ENCODE measurements at regions not wholly inside any gene's neighbourhood (a gene's known extent, or its start where the extent isn't known, plus 50 kb on each side); places are given as distances from the start of the nearest gene placed in this dataset.
"Not testable (repeated sequence)": the region's sequence is repeated elsewhere in the genome, so short reads cannot be mapped to it uniquely, and the experiment has no call there.

DNA sequence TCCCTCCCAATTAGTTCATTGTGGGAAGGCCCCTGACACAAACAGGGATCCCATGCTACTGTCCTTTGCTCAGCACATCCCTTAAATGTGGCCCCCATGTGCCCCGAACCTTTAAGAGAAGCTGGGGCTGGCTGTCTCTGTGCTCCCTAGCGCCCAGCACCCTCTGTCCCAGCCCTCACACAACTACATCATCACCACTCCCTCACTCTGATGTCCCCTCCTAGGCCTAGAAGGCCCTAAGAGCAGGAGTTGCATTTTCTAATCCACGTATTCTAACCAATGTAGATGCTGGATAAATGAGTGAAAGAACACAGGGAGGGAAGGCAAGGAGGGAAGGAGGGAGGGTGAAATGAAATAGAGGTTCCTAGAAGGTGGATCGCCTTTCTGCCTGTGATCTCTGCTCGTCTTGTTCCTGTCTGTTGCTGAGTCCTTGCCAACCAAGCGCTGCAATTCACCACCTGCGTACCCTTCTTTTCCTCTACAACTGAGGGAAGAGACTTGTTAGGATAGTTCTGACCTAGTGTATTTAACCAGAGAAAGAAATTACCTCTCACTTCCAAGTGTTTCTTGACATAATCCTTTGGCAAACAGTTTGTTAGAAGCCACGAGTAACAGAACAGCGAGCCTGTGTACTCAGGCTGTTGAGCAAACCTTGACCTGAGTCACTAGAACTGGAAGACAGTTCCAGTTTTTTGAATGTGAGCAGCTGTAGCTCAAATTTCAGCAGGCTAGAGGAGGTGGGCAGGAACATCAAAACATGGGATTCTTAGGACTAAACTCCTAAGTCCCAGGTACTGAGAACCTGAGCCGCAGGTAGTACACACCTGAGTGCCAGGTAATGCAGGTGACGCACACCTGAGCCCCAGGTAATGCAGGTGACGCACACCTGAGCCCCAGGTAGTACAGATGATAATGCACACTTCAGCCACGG, 181.5 kb upstream of the ID2 start:
- DNase-seq, result no peak

DNA sequence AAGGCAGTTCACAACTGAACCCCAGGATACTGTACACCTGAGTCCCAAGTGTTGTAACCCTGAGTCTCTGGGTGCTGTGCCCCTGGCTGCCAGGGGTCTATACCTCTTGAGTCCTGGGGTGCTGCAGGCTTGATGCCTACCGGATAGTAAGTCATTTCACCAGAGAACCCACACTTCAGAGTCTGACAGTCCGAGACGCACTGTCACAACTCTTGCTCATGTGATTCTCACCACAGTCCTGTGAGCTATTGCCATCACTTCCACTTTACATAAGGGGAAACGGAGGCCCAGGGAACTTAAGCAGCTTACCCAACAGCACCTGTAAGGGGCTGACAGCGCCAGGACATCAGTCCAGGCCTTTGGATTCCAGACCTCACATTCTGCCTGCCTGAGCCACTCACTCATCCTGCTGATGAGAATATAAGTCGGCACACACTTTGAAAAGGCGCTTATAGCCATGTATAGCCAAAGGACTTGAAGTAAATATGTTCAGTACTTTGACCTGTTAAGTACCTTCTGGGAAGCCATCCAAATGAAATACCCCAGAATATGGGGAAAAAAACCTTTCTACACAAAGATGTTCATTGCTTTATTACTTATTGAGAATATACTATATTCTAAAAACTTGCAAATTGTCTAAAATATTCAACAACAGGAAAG, 180.7 kb upstream of the ID2 start:
- no peak for DNase-seq

GRCh38 chr2:8502316-8502715, 179.5 kb upstream of the ID2 start:
- no peak for DNase-seq

GRCh38 chr2:8505311-8505920, 176.4 kb upstream of the ID2 start:
- DNase-seq, result no peak

DNA sequence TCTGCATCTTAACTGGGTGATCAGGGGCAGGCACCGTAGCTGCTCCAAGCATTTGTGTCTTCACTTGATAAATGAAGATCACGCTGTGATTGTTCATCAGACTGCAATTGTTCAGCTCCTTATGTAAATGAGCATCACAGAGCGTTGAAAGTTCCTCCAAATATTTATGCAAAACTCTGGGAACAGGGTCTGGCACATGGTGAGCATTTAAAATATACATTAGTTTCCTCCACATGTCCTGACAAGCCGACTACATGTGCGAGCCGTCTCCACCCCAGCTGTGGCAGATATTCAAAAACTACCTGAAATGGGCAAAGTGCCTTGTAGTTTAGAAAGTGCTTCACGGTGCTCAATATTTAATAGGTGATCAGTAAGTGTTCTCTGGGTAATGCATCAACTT, 175.1 kb upstream of the ID2 start:
- no peak for DNase-seq

- no peak for DNase-seq
These were observed 173.1 kb upstream of the ID2 start for GRCh38 chr2:8508766-8509165.

GRCh38 chr2:8509621-8510020, 172.2 kb upstream of the ID2 start:
- no peak for DNase-seq

GRCh38 chr2:8510055-8510454, 171.8 kb upstream of the ID2 start:
- not testable (repeated sequence) for DNase-seq

DNA sequence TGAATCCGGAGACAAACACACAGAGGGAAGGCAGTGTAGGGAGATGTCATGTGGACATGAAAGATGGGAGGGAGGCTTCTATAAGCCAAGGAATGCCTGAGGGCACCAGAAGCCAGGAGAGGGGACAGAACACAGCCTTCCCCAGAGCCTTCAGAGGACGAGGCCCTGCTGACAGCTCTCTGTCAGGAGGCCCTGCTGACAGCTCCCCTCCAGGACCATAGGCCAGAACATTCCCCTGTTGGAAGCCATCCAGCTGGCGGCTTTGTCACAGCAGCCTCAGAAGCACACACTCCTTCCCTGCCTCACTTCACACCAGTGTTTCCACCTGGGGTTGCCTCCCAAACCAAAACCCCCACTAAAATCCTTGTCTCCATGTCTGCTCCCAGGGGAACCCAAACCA, 171.3 kb upstream of the ID2 start:
- DNase-seq, result no peak

DNA sequence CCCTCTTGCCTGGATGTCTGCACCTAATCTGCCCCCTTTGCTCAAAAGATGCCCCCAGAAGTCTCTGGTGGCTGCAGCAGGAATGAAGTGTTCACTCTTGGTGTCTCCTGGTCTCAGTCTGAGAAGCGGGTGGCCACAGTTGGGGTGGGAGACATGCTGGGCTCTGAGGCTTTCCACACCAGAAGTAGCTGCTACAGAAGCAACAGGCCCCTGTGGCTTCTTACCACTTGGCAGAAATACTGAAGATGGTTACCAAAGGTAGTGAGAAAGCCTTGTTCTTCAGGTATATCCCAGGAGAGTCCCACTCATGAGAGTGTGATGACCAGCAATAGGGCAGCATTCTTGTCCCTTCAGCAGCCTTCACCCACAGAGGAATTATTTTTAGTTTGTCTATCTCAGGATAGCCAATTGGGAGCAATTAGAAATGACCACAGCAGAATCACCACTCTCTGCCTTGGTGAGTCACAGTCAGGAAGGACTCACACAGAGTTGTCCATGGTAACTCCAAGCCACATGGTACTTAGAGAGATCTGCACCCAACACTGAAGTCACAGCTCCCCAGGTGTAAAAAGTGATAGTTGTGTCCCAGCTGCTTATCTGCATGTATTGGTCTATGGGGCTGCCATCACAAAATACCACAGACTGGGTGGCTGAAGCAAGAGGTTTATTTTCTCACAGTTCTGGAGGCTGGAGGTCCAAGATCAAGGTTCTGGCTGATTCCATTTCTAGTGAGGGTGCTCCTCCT, 169.8 kb upstream of the ID2 start:
- DNase-seq, result no peak

DNA sequence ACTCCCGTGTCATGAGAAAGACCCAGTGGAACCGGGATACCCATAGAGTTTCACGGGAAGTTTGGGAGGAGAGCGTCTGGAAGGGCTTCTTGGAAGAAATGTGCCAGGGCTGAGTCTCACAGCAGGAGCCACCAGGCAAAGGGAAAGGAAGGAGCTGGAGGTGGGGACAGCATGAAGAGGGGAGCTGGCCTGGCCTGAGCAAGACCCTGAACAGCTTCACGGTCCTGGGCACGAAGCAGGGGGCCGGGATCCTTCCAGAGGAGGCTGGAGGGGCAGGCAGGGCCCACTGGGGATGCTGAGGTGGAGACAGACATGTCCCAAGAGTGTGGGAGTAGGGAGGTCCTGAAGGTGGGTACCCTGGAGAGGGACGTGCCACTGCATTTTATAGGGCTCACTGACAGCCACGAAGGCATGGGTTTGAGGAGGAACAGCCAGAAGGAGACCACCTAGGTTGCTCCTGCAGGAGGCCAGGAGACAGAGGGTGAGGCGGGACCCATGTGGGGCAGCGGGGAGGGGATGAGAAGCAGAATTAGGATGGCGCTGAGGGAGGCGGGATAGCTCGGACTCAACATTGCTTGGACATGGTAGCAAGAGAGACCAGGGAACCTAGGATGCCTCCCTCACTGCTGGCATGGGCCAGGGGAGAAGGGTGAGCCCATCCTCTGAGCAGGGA, 168.1 kb upstream of the ID2 start:
- DNase-seq, result no peak

GRCh38 chr2:8514274-8514662, 167.6 kb upstream of the ID2 start:
- DNase-seq, result no peak

DNA sequence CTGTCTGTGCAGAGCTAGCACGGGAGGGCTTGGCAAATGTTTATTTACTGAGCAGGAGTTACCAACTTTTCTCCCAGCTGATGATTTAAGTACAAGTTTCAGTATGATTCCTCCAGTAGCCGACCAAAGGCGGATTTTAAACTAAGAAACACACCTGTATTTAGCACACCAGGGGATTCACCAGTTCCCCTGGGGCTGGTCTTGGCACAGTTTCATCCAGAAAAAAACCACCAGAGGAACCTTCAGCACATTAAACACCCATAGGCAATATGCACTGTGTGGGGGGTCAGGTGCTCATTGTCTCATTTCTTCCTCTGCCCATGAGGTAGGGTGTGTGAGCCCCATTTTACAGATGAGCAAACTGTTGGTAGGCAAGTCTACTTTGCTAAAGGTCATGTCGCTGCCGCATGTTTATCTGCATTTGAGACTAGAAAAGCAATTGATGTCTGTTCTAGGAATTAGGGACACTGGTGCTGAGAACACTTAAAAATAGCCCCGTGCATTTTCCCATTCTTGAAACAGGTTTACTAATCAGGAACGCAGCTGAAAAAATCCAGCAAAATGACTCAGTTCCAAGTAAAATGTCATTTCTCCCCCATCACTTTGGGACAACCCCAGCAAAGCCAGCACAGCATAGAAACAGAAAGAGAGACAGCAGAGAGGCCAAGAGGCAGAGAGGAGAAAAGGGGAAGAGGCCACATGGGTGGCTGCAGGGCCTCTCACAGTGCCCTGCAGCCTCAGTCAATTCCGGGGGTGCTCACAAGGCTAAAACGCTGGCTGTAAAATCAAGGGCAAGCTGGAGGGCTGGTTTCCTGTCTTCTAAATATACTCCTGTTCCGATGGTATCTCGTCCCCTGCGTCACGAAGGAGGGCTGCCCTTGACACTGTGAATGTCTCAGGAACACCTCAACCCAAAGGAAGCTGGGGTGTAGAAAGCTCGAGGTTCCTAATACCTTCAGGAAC, 166.8 kb upstream of the ID2 start:
- peak; percentile 63 for DNase-seq

GRCh38 chr2:8515864-8516533, 165.9 kb upstream of the ID2 start:
- peak; percentile 35 for DNase-seq

DNA sequence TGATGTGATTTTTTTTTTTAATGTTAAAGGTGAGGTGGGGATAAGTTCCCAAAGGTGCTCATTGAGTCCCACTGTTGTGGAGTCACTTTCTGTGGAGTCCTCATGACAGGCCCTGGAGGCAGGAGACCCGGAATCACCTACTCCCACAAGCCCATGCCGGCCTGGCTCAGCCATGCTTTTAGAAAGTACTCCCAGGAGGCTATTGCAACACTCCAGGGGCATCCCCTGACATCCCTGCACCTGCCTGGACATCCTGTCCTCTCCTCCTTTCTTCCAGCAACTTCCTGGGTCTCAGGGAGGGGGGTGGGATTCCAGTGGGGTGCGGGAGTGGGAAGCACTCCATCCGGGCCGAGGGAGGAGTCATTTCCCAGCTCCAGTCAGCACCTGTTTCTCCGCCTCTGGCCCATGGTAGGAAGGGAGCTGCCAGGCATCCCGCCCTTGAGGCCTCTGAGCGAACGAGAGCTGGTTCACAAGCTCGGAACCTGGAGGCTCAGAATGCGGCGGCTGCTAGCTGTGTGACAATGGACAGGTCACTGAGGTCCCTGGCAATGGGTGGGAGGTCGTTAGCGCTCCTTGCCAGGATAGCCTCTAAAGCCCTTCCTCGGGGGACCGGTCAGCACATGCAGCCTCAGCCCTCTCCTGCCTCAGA, 163.9 kb upstream of the ID2 start:
- DNase-seq, result no peak

GRCh38 chr2:8518979-8519668, 162.7 kb upstream of the ID2 start:
- DNase-seq, result no peak

DNA sequence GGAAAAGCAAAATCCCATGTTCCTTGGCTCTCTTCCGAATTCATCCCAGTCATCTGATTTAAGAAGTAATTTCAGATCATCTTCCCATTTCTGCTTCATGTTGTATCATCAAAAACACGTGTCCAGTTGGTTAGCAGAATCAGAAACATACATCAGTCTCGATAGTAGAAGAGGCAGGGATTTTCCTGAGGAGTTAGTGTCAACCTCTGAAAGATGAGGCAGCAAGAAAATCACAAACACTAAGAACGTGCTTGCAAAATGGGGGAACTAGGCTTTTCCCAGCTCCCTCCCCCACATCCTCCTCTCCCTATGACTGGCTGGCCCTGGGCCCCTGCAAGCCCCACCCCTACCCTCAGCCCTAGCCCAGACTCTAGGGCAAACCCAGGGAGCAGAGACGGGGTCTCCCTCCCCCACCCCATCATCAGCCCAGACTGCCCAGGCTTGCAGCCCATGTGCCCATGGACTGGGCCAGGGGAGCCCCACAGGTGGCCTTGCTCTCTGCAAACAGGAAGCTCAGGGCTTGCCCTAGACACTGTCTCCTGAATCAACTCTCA, 161.0 kb upstream of the ID2 start:
- DNase-seq, result no peak

DNA sequence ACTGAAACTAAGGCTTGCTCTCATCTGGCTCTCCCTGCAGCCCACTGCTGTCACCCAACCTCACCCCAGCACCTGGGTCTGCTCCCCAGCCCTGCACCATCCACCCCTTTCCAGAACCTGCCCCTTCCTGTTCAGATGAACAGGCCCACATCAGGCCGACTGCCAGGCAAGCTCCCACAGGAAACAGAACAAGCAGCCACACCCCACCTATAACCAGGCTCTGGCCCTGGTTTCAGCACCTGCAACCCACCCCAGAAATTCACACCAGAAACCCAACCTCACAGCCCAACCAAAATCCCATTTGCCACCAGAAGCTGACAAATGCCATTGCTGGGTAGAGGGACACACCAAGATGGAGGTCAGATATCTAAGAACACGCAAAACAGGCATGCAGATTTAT, 159.2 kb upstream of the ID2 start:
- DNase-seq, result no peak

DNA sequence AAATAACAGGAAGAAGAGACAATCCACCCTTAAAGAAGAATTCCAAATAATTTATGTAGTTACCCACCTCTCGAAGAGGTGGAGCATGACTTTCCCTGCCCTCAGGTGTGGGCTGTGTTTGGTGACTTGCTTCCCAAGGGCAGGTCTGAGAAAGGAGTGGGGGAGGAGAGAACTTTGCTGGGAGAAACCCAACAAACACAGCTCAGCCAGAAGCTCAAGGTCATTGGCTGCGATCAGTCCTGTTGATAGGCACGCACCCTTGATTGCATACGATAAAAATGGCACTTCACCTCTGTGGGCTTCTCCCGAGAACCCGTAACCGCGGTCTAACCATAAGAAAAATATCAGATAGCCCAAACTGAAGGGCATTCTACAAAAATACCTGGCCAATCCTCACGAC, 157.5 kb upstream of the ID2 start:
- DNase-seq, result no peak
